ENCODE measurements at regions not wholly inside any gene's neighbourhood (a gene's known extent, or its start where the extent isn't known, plus 50 kb on each side); places are given as distances from the start of the nearest gene placed in this dataset.
A peak's percentile ranks its signal among the peaks of the same experiment; 100 is the strongest.

GRCh38 chr6:2381872-2382661, 136.7 kb upstream of the GMDS start:
- DNase-seq (ENCODE audit: low read depth in 2 of 2, low spot score in 1 of 2) = no peak

- DNase-seq (ENCODE audit: low read depth in 2 of 2, low spot score in 1 of 2) = no peak
Measured at GRCh38 chr6:2378891-2379652, 133.7 kb upstream of the GMDS start.

DNA sequence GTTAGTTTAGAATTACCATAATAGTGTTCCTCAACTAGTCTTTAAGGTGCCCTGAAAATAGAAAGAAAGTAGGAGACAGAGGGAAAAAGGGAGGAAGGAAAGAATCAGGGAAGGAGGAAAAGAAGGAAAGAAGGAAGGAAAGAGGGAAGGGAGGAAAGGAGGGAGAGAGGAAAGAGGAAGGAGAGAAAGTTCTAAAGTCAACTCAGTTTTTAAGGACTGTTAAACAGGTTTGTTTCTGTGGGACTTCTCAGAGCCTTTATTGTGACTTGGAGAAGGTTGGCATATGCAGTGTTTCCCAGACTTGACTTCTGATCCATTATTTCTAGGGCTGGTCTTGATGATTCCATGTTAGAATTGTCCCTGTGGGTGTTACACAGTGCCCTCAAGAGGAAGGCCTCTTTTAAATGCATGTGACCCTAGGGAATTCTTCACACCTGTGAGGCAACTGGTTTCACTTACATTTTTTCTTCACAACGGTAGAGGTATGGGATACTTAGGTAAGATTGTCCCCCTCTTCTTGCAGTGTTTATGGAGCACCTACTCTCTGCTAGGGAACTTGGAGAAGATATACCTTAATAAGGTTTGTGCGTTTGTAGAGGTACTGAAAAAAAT, 132.7 kb upstream of the GMDS start:
- no peak for DNase-seq (ENCODE audit: low read depth in 2 of 2, low spot score in 1 of 2)

GRCh38 chr6:2376429-2377355, 131.3 kb upstream of the GMDS start:
- DNase-seq (ENCODE audit: low read depth in 2 of 2, low spot score in 1 of 2) = no peak

GRCh38 chr6:2375443-2375842, 130.0 kb upstream of the GMDS start:
- no peak for DNase-seq (ENCODE audit: low read depth in 2 of 2, low spot score in 1 of 2)

- no peak for DNase-seq (ENCODE audit: low read depth in 2 of 2, low spot score in 1 of 2)
Measured at GRCh38 chr6:2369606-2370005, 124.2 kb upstream of the GMDS start.

DNA sequence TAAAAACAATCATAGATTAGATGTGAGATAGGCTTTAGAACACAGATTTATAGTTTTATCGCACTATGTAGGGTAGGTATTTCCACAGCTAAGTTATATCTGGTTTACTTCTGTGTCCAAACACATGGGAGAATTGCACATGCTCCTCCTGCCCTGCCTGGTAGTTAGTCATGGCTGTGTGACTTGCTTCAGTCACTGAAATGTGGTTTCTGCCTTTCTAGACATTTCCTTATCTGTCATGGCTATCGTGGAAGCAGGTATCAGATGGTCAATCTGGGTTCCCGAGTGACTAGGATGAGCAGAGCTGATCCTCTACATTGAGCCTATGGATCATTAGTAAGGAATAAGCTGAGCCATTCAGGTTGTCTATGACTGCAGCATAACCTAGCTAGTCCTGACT, 117.8 kb upstream of the GMDS start:
- DNase-seq (ENCODE audit: low read depth in 2 of 2, low spot score in 1 of 2) = no peak

- no peak for DNase-seq (ENCODE audit: low read depth in 2 of 2, low spot score in 1 of 2)
Measured at GRCh38 chr6:2361195-2361594, 115.8 kb upstream of the GMDS start.

DNA sequence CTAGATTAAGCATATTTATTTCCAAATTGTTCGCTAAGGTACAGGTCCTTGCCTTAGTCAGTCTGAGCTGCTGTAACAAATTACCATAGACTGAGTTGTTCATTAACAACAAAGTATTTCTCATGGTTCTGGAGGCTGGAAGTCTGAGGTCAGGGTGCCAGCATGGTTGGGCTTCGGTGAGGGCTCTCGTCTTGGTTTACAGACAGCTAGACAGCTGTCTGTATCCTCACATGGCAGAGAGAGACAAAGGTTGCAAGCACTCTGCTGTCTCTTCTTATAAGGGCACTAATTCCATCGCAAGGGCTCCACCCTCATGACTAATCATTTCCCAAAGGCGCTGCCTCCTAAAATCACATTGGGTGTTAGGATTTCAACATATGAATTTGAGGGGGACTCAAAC, 115.3 kb upstream of the GMDS start:
- DNase-seq (ENCODE audit: low read depth in 2 of 2, low spot score in 1 of 2) = no peak

DNA sequence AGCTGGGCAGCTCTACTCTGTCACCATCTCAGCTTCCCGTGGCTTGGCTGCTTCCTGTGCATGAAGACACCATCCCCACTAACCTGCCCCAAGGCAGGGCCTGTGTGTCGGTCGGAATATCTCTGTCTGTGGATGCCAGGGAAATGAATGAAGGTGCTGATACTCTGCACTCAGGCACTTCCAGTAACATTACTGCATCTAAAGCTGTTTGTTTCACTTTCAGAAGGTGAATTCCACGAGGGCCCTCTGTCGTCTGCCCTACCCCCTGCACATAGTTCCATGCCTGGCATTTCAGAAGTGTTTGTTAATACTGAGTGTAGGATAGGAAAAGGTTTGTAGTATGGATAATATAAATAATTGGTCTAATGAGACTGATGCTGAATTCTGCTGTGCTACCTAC, 114.7 kb upstream of the GMDS start:
- DNase-seq (ENCODE audit: low read depth in 2 of 2, low spot score in 1 of 2) = no peak

- DNase-seq (ENCODE audit: low read depth in 2 of 2, low spot score in 1 of 2) = no peak
Measured at GRCh38 chr6:2355150-2355549, 109.7 kb upstream of the GMDS start.

DNA sequence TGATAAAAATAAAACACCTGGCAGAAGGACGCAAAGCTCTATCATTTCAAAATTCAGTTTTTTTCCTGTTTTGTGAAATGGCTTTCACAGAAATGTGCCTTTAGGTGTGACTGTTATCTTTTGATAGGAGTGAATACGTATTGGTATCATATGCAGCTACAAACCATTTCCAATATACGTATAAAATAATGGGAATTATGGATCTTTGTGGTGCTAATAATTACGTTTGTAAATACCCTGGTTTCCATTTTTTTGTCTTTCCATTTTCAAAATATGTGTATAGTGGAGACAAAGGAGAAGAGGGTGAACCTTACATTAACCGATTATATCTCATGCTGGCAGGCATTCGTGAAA, 108.7 kb upstream of the GMDS start:
- no peak for DNase-seq (ENCODE audit: low read depth in 2 of 2, low spot score in 1 of 2)

- peak in 1 of 2 donors; percentile 11 for DNase-seq (ENCODE audit: low read depth in 2 of 2, low spot score in 1 of 2)
Measured at GRCh38 chr6:2353412-2354137, 108.2 kb upstream of the GMDS start.

DNA sequence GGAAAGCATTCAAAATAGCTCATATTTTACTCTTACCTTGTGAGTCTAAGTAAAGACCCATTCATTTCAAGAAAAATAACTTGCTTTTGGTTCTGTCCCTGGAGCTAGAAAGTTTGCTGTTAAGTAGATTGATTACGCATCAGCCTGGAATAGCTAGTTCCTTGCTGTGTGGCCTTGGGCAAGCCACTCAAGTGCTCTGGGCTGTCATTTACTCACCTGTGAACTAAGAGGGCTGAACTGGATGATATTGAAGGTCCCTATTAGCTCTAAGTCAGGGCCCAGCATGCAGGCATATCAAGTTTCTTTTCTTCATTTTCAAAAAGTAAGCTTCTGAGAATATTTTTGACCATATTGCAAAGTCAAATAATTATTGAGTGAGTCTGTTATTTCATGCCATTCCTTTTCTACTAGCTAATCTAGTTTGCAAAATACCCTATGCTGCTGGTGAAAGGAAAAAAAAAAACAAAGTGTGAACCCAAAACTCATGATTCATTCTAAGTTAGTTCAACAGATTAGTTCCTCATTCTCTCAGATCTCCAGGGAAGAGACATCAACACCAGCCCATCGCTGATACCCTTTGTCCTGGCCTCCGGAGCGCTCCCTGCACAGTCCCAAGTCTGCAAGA, 106.5 kb upstream of the GMDS start:
- DNase-seq (ENCODE audit: low read depth in 2 of 2, low spot score in 1 of 2) = no peak

GRCh38 chr6:2351090-2351489, 105.7 kb upstream of the GMDS start:
- no peak for DNase-seq (ENCODE audit: low read depth in 2 of 2, low spot score in 1 of 2)

- DNase-seq (ENCODE audit: low read depth in 2 of 2, low spot score in 1 of 2) = no peak
Measured at GRCh38 chr6:2346078-2346477, 100.7 kb upstream of the GMDS start.

- DNase-seq (ENCODE audit: low read depth in 2 of 2, low spot score in 1 of 2) = no peak
Measured at GRCh38 chr6:2344319-2344905, 99.0 kb upstream of the GMDS start.

- no peak for DNase-seq (ENCODE audit: low read depth in 2 of 2, low spot score in 1 of 2)
Measured at GRCh38 chr6:2327591-2327990, 82.2 kb upstream of the GMDS start.

DNA sequence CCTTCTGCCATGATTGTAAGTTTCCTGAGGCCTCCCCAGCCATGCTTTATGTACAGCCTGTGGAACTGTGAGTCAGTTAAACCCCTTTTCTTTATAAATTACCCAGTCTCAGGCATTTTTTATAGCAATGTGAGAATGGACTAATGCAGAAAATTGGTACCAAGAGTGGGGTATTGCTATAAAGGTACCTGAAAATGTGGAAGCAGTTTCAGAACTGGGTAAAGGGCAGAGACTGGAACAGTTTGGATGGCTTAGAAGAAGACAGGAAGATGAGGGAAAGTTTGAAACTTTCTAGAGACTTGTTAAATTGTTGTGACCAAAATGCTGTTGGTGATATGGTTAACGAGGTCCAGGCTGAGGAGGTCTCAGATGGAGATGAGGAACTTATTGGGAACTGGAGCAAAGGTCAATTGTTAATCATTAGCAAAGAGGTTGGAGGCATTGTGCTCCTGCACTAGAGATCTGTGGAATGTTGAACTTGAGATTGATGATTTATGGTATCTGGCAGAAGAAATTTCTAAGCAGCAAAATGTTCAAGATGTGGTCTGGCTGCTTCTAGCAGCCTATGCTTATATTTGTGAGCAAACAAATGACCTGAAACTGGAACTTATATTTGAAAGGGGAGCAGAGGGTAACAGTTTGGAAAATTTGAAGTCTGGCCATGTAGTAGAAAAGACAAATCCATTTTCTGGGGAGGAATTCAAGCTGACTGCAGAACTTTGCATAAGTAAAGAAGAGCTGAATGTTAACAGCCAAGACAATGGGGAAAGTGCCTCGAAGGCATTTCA, 79.0 kb upstream of the GMDS start:
- no peak for DNase-seq (ENCODE audit: low read depth in 2 of 2, low spot score in 1 of 2)

Measured in stimulated activated CD8-positive, alpha-beta memory T cell treated with anti-CD3 and anti-CD28 coated beads, Interleukin-4, amount 100 ng/mL, for 1 hour (primary cell).